SH-SY5Y (cell line): ENCODE measurements at regions not wholly inside any gene's neighbourhood (a gene's known extent, or its start where the extent isn't known, plus 50 kb on each side); places are given as distances from the start of the nearest gene placed in this dataset.

Source experiments
- GATA2 ChIP-seq: IDR thresholded peaks from 2 replicates; pipeline ENCODE4 v1.6.1; 2011; ENCODE audit warnings: mild to moderate bottlenecking, low read depth, low read length
- GATA3 ChIP-seq: IDR thresholded peaks from 2 replicates; pipeline ENCODE4 v1.6.1; 2011; ENCODE audit warnings: low read depth, mild to moderate bottlenecking, low read length, moderate library complexity

DNA sequence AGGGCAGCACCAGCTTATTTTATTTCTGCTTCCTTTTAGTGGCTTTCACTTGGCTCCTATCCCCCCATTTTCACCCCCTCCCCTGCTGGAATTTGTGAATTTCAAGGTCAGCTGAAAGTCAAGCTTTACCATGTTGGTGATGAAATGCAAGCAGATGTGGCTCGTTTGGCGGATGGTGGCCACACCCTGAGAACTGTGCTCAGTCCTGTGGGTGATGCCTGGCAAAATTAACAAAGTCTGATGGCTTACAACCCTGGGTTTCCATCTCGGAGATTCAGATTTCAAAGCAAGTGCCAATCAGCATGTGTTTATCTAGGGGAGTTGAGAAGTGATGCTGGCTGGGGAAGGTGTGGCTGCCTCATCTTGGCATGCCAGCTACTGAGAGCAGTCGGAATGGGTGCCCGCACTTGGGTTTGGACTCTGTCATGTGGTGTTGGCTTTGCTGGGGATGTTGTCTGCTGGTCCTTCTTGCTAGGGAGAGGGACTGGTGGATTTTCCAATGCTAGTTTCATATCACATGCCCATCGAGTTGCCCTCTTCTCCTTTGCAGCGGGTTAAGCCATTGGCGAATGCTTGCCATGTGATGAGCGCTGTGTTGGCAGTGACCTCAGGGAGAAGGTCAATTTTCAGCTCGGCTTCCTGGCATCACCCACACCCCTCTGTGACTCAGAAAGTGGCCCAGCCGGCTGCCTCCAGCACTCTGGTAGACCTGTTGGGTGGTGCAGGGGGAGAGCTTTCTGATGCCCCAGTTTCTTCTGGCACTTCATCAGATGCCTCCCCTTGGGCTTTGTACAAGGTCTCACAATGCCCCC is 77.0 kb upstream of the PITX1 start:
- TF ChIP-seq GATA2: no peak
- TF ChIP-seq GATA3: no peak
